Activated T-helper 1 cell treated with anti-CD3 and anti-CD28 coated beads, Interleukin-12 subunit alpha, Interleukin-12 subunit beta, Interleukin-2, Interleukin-4 antibody, amounts not matched to agents 30 ng/mL and 10 ng/mL and 1 ng/mL, durations not matched to agents 14 hours and 24 hours and 36 hours (primary cell): ENCODE measurements at regions not wholly inside any gene's neighbourhood (a gene's known extent, or its start where the extent isn't known, plus 50 kb on each side); places are given as distances from the start of the nearest gene placed in this dataset.

Experiments used
- DNase-seq: peaks from one replicate; pipeline ENCODE4 v3.0.0; 2021; ENCODE audit warnings: low spot score
- H3K27ac Mint-ChIP-seq: one replicate; pipeline ENCODE4 v1.8.0; 2021; ENCODE audit warnings: mild to moderate bottlenecking, mixed read lengths
- H3K27me3 Mint-ChIP-seq: one replicate; pipeline ENCODE4 v1.8.0; 2022; ENCODE audit warnings: mild to moderate bottlenecking, moderate library complexity, mixed read lengths; ENCODE audit not compliant: insufficient read depth
- H3K36me3 Mint-ChIP-seq: one replicate; pipeline ENCODE4 v1.8.0; 2021; ENCODE audit warnings: low read depth, mixed read lengths
- H3K4me1 Mint-ChIP-seq: one replicate; pipeline ENCODE4 v1.8.0; 2021; ENCODE audit warnings: low read depth, mixed read lengths
- H3K4me3 Mint-ChIP-seq: one replicate; pipeline ENCODE4 v1.8.0; 2021; ENCODE audit warnings: mild to moderate bottlenecking, moderate library complexity, mixed read lengths
- H3K9me3 Mint-ChIP-seq: one replicate; pipeline ENCODE4 v1.8.0; 2021; ENCODE audit warnings: mixed read lengths
- intact Hi-C: fragments of 100-400 bp; cut with micrococcal nuclease; formaldehyde crosslinking; loops from one replicate; pipeline ENCODE4 v1.15.1; 2024

GRCh38 chr1:99455760-99456159, 190.2 kb upstream of the PALMD start:
- no peak for DNase-seq
- no peak overlapping the region for H3K4me3 Mint-ChIP-seq
- no peaks in the 10 kb centered on the region for H3K4me1 Mint-ChIP-seq
- H3K27ac Mint-ChIP-seq = no peak overlapping the region
- intact Hi-C loops = no loop called here
- H3K27me3 Mint-ChIP-seq = peaks cover 4% of the 10 kb centered on the region
- no peaks in the 10 kb centered on the region for H3K36me3 Mint-ChIP-seq
- H3K9me3 Mint-ChIP-seq = no peaks in the 10 kb centered on the region

DNA sequence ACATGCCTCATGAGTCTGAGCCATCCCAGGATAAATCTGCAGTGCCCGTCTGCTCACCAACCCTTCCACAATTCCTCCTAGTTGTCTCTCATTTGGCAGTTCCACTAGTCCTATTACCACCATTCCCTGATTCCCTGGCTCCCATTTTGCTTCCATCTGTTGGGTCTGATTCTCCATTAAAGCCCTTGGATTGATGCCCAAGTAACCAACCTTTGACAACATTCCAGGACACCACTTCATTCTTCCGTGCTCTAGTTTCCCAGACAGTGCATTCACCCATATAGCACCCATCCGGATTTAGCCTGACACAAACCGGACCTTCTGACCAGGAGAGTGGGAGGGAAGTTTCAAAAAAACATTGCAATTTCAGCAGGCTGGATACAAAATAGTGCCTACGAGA, 189.4 kb upstream of the PALMD start:
- intact Hi-C loops = no loop called here
- H3K4me3 Mint-ChIP-seq = no peak overlapping the region
- H3K36me3 Mint-ChIP-seq = no peaks in the 10 kb centered on the region
- no peaks in the 10 kb centered on the region for H3K4me1 Mint-ChIP-seq
- peaks cover 4% of the 10 kb centered on the region for H3K27me3 Mint-ChIP-seq
- no peak for DNase-seq
- no peak overlapping the region for H3K27ac Mint-ChIP-seq
- no peaks in the 10 kb centered on the region for H3K9me3 Mint-ChIP-seq

DNA sequence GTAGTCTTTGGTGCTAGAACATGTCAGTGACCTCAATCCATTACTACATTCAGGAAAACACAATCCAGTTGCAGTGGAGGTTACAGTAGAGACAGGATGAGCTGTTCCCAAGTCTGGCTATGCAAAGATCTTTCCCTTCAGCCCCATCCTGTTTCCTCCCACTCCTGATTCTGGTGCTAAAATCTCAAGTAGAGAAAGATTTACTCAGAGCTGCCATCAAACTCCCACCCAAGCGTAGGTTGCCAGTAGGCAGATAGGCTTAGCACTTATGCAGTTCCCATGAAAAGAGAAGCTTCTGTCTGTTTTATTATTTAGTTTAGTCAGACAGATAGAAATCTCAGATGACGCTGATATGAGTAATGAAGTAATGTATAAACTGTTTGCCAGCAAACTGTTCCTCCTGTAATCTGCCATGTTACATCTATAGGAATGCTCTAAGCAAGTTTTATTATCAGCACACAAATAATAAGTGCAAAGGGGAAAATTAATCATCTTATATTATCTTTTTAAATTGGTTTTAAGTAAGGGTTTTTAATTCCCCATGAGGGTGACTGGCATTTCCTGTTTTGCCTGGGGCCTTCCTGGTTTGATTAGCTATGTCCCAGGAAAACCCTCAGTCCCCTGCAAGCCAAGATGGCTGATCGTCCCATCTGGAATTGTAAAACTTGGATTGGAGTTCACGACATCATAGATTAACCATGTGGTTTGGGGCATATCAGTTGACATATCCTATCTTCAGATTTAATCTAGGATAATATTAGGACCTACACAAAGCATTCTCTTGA, 188.3 kb upstream of the PALMD start:
- Mint-ChIP-seq H3K27me3 (peaks cover 6% of the 10 kb centered on the region), H3K27ac (no peak overlapping the region), H3K4me1 (no peaks in the 10 kb centered on the region), H3K9me3 (no peaks in the 10 kb centered on the region), H3K36me3 (no peaks in the 10 kb centered on the region), H3K4me3 (no peak overlapping the region)
- no peak for DNase-seq
- intact Hi-C loops = no loop called here

DNA sequence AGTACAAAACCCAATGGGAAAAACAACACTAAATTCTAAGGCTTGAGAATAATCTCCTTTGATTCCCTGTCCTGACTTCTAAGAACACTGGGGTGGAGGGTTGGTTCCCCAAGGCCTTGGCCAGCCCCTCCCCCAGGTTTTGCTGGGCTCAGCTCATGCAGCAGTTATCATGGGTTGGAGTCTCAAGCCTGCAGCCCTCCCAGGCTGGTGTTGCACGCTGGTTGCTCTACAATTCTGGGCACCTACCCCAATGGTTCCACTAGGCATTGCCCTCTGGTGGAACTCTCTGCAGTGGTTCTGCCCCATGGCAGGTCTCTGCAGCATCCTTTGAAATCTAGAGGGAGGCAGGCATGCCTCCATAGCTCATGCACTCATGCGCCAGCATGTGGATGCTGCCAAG, 184.4 kb upstream of the PALMD start:
- DNase-seq = no peak
- Mint-ChIP-seq H3K27me3 (peaks cover 2% of the 10 kb centered on the region), H3K4me1 (no peaks in the 10 kb centered on the region), H3K36me3 (no peaks in the 10 kb centered on the region), H3K4me3 (no peak overlapping the region), H3K27ac (no peak overlapping the region), H3K9me3 (no peaks in the 10 kb centered on the region)
- intact Hi-C loops = no loop called here

DNA sequence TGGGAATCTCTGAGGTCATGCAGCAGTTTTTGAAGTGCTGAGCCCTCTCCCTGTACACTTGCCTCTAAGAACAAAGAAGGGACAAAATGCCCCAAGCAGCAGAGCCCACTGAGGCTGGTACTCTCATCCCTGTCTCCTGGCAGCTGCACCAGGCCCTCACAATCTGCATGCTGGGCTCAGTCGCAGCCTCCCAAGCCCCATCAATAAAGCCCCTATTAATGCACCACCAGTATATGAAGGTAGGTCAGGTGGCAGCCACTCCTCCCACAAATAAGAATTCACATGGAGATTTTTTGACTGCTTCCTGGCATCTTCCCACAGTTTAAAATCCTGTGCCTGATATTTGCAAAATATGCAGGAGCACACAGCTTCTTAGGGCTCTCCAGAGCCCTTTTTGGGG, 181.2 kb upstream of the PALMD start:
- Mint-ChIP-seq H3K4me1 (no peaks in the 10 kb centered on the region), H3K27ac (no peak overlapping the region), H3K4me3 (no peak overlapping the region), H3K9me3 (no peaks in the 10 kb centered on the region), H3K27me3 (peaks cover 2% of the 10 kb centered on the region), H3K36me3 (no peaks in the 10 kb centered on the region)
- intact Hi-C loops = no loop called here
- no peak for DNase-seq

DNA sequence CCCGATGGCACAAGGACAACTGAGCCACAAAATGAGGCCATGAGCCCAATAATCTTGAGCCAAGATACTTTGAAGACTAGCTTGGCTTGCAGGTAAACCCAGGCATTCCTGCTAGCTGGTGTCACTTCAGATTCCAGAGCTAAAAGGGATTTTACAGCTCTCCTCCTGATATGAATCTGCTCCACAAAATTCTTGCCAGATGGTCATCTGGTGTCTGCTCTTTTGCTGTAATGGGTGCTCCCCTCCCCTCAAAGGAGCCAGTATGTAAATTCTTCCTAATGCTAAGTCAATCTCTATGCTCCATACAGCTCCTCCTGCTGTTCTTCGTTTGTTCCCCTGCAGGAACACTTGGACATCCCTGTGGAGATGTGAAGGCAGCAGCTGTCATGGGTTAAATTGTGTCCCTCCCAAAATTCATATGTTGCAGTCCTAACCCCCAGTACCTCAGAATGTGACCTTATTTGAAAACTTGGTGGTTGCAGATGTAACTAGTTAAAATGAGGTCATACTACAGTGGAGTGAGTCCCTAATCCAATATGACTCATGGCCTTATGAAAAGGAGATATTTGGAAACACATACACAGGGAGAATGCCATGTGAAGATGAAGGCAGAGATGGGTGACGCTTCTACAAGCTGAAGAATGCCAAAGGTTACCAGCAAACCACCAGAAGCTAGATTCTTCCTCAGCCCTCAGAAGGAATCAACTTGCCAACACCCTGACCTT, 180.6 kb upstream of the PALMD start:
- H3K36me3 Mint-ChIP-seq = no peaks in the 10 kb centered on the region
- no peak overlapping the region for H3K27ac Mint-ChIP-seq
- intact Hi-C loops = no loop called here
- H3K4me1 Mint-ChIP-seq = no peaks in the 10 kb centered on the region
- DNase-seq = no peak
- peaks cover 2% of the 10 kb centered on the region for H3K27me3 Mint-ChIP-seq
- no peaks in the 10 kb centered on the region for H3K9me3 Mint-ChIP-seq
- no peak overlapping the region for H3K4me3 Mint-ChIP-seq

GRCh38 chr1:99467645-99468044, 178.3 kb upstream of the PALMD start:
- no peak for DNase-seq
- Mint-ChIP-seq H3K4me1 (no peaks in the 10 kb centered on the region), H3K27me3 (no peaks in the 10 kb centered on the region), H3K36me3 (no peaks in the 10 kb centered on the region), H3K27ac (no peak overlapping the region), H3K9me3 (no peaks in the 10 kb centered on the region), H3K4me3 (no peak overlapping the region)
- intact Hi-C loops = no loop called here

DNA sequence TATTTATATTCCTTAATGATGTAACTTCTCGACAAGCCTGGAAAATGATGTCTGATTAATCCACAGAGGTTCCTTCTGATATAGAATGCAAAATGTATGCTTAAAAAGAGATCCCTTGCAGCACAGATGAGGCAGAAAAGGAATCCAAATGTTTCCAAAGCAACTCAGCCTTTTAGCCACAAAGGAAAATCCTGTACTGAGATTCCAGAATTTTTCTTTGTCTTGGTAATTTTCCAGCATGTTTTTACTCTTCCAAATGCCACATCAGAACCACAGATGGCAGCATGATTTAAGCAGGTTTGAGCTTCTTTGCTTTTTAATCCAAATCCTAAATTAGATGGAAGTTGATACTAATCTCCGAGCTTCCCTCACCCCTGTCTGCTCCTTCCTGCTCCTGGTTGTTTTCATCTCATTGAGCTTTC, 176.4 kb upstream of the PALMD start:
- DNase-seq = no peak
- H3K36me3 Mint-ChIP-seq = no peaks in the 10 kb centered on the region
- no peaks in the 10 kb centered on the region for H3K9me3 Mint-ChIP-seq
- intact Hi-C loops = no loop called here
- no peak overlapping the region for H3K27ac Mint-ChIP-seq
- H3K27me3 Mint-ChIP-seq = no peaks in the 10 kb centered on the region
- H3K4me1 Mint-ChIP-seq = no peaks in the 10 kb centered on the region
- no peak overlapping the region for H3K4me3 Mint-ChIP-seq

- Mint-ChIP-seq H3K4me3 (no peak overlapping the region), H3K9me3 (no peaks in the 10 kb centered on the region), H3K27me3 (no peaks in the 10 kb centered on the region), H3K36me3 (no peaks in the 10 kb centered on the region), H3K4me1 (no peaks in the 10 kb centered on the region), H3K27ac (no peak overlapping the region)
- DNase-seq = no peak
- intact Hi-C loops = no loop called here
Measured at GRCh38 chr1:99472893-99473292, 173.0 kb upstream of the PALMD start.

DNA sequence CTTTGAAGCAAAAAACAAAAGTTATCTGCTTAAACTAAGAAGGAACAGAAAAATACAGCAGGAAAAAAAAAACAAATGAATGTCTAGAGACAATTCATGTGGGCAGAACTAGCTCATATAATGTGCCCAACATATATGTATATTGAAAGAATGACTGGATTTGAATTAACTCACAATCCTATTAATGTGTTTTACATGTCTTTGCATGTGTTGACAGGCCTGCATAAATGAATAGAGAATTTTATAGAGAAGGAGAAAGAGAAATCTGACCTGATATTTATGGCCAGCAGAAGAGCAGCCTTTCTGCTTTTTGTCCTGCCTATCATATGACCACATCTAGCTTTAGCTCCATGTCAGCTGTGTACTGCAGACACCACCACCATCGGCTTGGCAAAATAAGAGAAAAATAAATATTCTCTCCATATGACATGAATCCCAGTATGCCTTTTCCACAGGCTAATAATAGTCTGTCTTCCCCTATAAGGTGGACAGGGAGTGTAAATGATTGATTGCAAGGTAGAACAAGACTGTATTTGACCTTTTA, 171.5 kb upstream of the PALMD start:
- no peak overlapping the region for H3K4me3 Mint-ChIP-seq
- no peaks in the 10 kb centered on the region for H3K4me1 Mint-ChIP-seq
- intact Hi-C loops = no loop called here
- no peak for DNase-seq
- no peaks in the 10 kb centered on the region for H3K27me3 Mint-ChIP-seq
- no peaks in the 10 kb centered on the region for H3K36me3 Mint-ChIP-seq
- no peak overlapping the region for H3K27ac Mint-ChIP-seq
- no peaks in the 10 kb centered on the region for H3K9me3 Mint-ChIP-seq

GRCh38 chr1:99476058-99476457, 169.9 kb upstream of the PALMD start:
- intact Hi-C loops = no loop called here
- no peaks in the 10 kb centered on the region for H3K4me1 Mint-ChIP-seq
- H3K36me3 Mint-ChIP-seq = no peaks in the 10 kb centered on the region
- DNase-seq = no peak
- no peaks in the 10 kb centered on the region for H3K27me3 Mint-ChIP-seq
- no peaks in the 10 kb centered on the region for H3K9me3 Mint-ChIP-seq
- no peak overlapping the region for H3K27ac Mint-ChIP-seq
- no peak overlapping the region for H3K4me3 Mint-ChIP-seq

- peaks cover 8% of the 10 kb centered on the region for H3K27me3 Mint-ChIP-seq
- no peak for DNase-seq
- H3K4me3 Mint-ChIP-seq = no peak overlapping the region
- H3K4me1 Mint-ChIP-seq = no peaks in the 10 kb centered on the region
- intact Hi-C loops = loop anchor here (1.0 kb wide), 2 partner anchors 301 to 687 kb away; no protein-coding TSS in a partner anchor
- no peak overlapping the region for H3K27ac Mint-ChIP-seq
- H3K36me3 Mint-ChIP-seq = no peaks in the 10 kb centered on the region
- no peaks in the 10 kb centered on the region for H3K9me3 Mint-ChIP-seq
Measured at GRCh38 chr1:99481391-99481996, 164.4 kb upstream of the PALMD start.

GRCh38 chr1:99482286-99482685, 163.6 kb upstream of the PALMD start:
- Mint-ChIP-seq H3K4me3 (no peak overlapping the region), H3K9me3 (no peaks in the 10 kb centered on the region), H3K36me3 (no peaks in the 10 kb centered on the region), H3K27ac (no peak overlapping the region), H3K27me3 (peaks cover 8% of the 10 kb centered on the region), H3K4me1 (no peaks in the 10 kb centered on the region)
- no peak for DNase-seq
- intact Hi-C loops = no loop called here
